ENCODE measurements at regions not wholly inside any gene's neighbourhood (a gene's known extent, or its start where the extent isn't known, plus 50 kb on each side); places are given as distances from the start of the nearest gene placed in this dataset.

GRCh38 chr3:99317201-99317600 is 321.2 kb upstream of the COL8A1 start:
- TF ChIP-seq CTCF (IDR thresholded peaks at IDR 0.05; ENCODE audit: low read length) (no peak), EZH2 (optimal IDR thresholded peaks at IDR 0.05; ENCODE audit: low read depth, low read length) (no peak), EZH2phosphoT487 (IDR thresholded peaks at IDR 0.05; ENCODE audit: low read length) (no peak)
